Right lobe of liver (tissue), 6 donors: ENCODE measurements at regions not wholly inside any gene's neighbourhood (a gene's known extent, or its start where the extent isn't known, plus 50 kb on each side); places are given as distances from the start of the nearest gene placed in this dataset.

Source experiments
- ATAC-seq, 4 donors: fragments of 200-7000 bp; cut with Tn5 transposase; one replicate each; pipeline ENCODE4 v1.9.1; 2020; ENCODE audit warnings: mild to moderate bottlenecking in 4 of 4, moderate library complexity in 4 of 4
- DNase-seq, 3 donors: peaks; one replicate each; pipeline ENCODE4 v3.0.0-alpha.2; 2020
- H3K27ac ChIP-seq, 3 donors: fragments of 200-600 bp; one replicate each; pipeline ENCODE4 v1.8.0; 2022
- H3K27me3 ChIP-seq, 2 donors: fragments of 200-600 bp; one replicate each; pipeline ENCODE4 v1.8.0; 2022
- H3K36me3 ChIP-seq, 4 donors: fragments of 200-600 bp; sonication (generic) in 1 of 4; one replicate each; pipeline versions ENCODE4 v1.5.1 to v1.8.0; 2017 to 2022; ENCODE audit warnings: control low read depth in 1 of 4
- H3K4me1 ChIP-seq, 4 donors: fragments of 200-600 bp; sonication (generic) in 1 of 4; one replicate each; pipeline versions ENCODE4 v1.5.1 to v1.8.0; 2017 to 2022; ENCODE audit warnings: control low read depth in 1 of 4
- H3K4me3 ChIP-seq, 3 donors: fragments of 200-600 bp; one replicate each; pipeline ENCODE4 v1.8.0; 2022
- H3K9me3 ChIP-seq, 4 donors: fragments of 200-600 bp; sonication (generic) in 1 of 4; one replicate each; pipeline versions ENCODE4 v1.5.1 to v1.8.0; 2017 to 2022; ENCODE audit warnings: control low read depth in 1 of 4
- POLR2A ChIP-seq: fragments of 450-650 bp; IDR thresholded peaks from one replicate; pipeline ENCODE4 v1.6.1; 2017; ENCODE audit warnings: antibody characterized with exemption, mild to moderate bottlenecking
- WGBS: methylation state at CpG from one replicate; pipeline ENCODE4 v1.1.6; 2018; ENCODE audit warnings: low coverage, low lambda C conversion rate; ENCODE audit not compliant: insufficient coverage; ENCODE audit errors: missing lambda C conversion rate; 5-methylcytosine and 5-hydroxymethylcytosine counted together
- intact Hi-C, 2 donors: fragments of 100-400 bp; cut with DNase I; formaldehyde crosslinking; loops; one replicate each; pipeline versions ENCODE4 v1.11.2 to v1.14.1; 2022
- TF ChIP-seq, protein P1 (sequence below), 4 donors: fragments of 200-600 bp in 3 of 4; fragments of 450-650 bp in 1 of 4; IDR thresholded peaks; one replicate each; pipeline versions ENCODE4 v1.5.1 to v1.8.0; 2016 to 2022; ENCODE audit warnings: antibody characterized with exemption in 4 of 4, mild to moderate bottlenecking in 2 of 4
- donor health status: DM: no; HTN: yes; CAD: no.
- donor health status: DM: no; HTN: no; CAD: no.
- donor health status: DM: no; HTN: no; CAD: no.
- donor health status: DM: no; HTN: yes; CAD: no.
- donor health status: DM: no; HTN: yes; CAD: no.

- intact Hi-C loops, result no loop called here
- H3K36me3 ChIP-seq, result no peaks in the 10 kb centered on the region
- WGBS, result 74% methylated on average over 2 of the region's 2 CpGs
- H3K4me3 ChIP-seq, result no peak overlapping the region
- TF ChIP-seq, protein P1, sequence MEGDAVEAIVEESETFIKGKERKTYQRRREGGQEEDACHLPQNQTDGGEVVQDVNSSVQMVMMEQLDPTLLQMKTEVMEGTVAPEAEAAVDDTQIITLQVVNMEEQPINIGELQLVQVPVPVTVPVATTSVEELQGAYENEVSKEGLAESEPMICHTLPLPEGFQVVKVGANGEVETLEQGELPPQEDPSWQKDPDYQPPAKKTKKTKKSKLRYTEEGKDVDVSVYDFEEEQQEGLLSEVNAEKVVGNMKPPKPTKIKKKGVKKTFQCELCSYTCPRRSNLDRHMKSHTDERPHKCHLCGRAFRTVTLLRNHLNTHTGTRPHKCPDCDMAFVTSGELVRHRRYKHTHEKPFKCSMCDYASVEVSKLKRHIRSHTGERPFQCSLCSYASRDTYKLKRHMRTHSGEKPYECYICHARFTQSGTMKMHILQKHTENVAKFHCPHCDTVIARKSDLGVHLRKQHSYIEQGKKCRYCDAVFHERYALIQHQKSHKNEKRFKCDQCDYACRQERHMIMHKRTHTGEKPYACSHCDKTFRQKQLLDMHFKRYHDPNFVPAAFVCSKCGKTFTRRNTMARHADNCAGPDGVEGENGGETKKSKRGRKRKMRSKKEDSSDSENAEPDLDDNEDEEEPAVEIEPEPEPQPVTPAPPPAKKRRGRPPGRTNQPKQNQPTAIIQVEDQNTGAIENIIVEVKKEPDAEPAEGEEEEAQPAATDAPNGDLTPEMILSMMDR (IDR thresholded peaks at IDR 0.05), result no peak
- no peak for TF ChIP-seq POLR2A
- H3K27ac ChIP-seq, result no peak overlapping the region
- H3K27me3 ChIP-seq, result no peaks in the 10 kb centered on the region
- ATAC-seq, result no peak
- DNase-seq, result no peak
- no peaks in the 10 kb centered on the region for H3K9me3 ChIP-seq
- H3K4me1 ChIP-seq, result peaks cover 0 to 18% (median 3%) of the 10 kb centered on the region in 4 donors
These were observed 299.0 kb upstream of the GADL1 start for GRCh38 chr3:31193429-31193828.

DNA sequence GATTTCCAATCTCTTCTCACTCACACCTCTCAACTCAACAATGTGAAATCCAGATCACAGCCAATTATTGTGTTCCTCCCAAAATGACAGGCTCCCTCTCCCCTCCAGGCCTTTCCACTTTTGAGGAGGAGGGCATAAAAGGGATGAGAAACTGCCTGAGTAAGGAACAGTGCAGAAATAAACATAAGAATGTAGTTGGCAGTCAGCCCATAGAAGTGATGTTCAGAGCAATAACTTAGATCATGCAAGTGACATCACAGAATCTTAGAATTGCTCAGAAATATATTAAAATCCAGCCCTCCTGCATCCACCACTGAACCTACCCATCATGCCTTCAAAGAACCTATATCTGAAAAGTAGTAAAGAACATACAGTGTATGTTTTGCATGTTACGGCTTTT lies 299.4 kb upstream of the GADL1 start:
- no peaks in the 10 kb centered on the region for H3K27me3 ChIP-seq
- TF ChIP-seq POLR2A, result no peak
- TF ChIP-seq, protein P1 (IDR thresholded peaks at IDR 0.05), result no peak
- no peaks in the 10 kb centered on the region for H3K36me3 ChIP-seq
- H3K9me3 ChIP-seq, result no peaks in the 10 kb centered on the region
- 86% methylated on average over 1 of the region's 1 CpG for WGBS
- H3K4me1 ChIP-seq, result peaks cover 0 to 22% (median 4%) of the 10 kb centered on the region in 4 donors
- H3K4me3 ChIP-seq, result no peak overlapping the region
- DNase-seq, result no peak
- no peak for ATAC-seq
- H3K27ac ChIP-seq, result no peak overlapping the region
- intact Hi-C loops, result no loop called here

- Histone ChIP-seq H3K9me3 (no peaks in the 10 kb centered on the region), H3K27ac (no peak overlapping the region), H3K4me1 (peaks cover 0 to 19% (median 4%) of the 10 kb centered on the region in 4 donors), H3K36me3 (no peaks in the 10 kb centered on the region), H3K27me3 (no peaks in the 10 kb centered on the region), H3K4me3 (no peak overlapping the region)
- intact Hi-C loops, result no loop called here
- TF ChIP-seq, protein P1 (IDR thresholded peaks at IDR 0.05), result no peak
- no peak for TF ChIP-seq POLR2A
- ATAC-seq (no peak), DNase-seq (no peak)
These were observed 301.8 kb upstream of the GADL1 start for GRCh38 chr3:31196261-31196660.

DNA sequence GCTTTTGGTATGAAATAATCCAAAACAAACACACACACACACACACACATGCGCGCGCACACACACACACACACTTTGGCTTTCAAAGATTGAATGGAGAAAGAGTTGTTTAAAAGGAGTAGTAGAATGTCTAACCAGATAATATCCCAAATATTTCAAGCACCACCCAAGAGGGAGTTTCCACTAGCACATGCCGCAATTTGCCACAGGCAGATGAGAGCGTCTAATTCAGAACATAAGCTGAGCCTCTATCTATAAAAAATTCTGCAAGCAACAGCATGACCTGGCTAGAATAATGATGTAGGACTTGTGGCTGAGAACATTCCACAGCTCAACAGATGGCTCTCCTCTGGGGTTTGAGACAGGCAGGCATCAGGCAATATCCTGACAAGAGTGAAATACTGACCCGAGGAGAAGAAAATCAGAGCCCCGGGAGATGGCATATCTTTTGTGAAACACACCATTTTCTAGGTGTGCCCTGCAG lies 302.5 kb upstream of the GADL1 start:
- Histone ChIP-seq H3K4me3 (no peak overlapping the region), H3K27ac (no peak overlapping the region), H3K36me3 (no peaks in the 10 kb centered on the region), H3K27me3 (no peaks in the 10 kb centered on the region), H3K9me3 (no peaks in the 10 kb centered on the region), H3K4me1 (peaks cover 0 to 18% (median 4%) of the 10 kb centered on the region in 4 donors)
- DNase-seq (no peak), ATAC-seq (no peak)
- TF ChIP-seq POLR2A, result no peak
- TF ChIP-seq, protein P1 (IDR thresholded peaks at IDR 0.05), result no peak
- intact Hi-C loops, result no loop called here
- 67% methylated on average over 7 of the region's 7 CpGs for WGBS

DNA sequence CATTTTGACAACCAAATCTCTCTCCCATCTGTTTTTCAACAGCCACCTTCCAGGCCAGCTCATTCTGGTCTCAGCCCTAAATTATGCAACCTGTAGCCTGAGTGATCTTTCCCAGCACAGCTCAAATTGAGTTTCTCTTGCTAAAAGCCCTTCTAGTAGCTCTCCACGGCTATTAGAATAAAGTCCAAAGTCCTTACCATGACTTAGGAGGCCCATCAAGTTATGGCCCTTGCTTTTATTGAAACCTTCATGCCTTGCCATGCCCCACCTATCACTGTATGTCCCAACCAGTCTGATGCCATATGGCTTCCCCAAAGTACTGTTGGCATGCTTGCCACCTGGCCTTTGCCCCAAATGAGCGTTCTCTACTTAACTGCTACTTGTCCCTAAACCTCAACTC lies 303.5 kb upstream of the GADL1 start:
- H3K27me3 ChIP-seq, result no peaks in the 10 kb centered on the region
- WGBS, result 37% methylated on average over 2 of the region's 2 CpGs
- DNase-seq (no peak), ATAC-seq (peak; percentile 71 to 88 (median 80))
- no peak overlapping the region for H3K4me3 ChIP-seq
- H3K4me1 ChIP-seq, result peaks cover 0 to 18% (median 4%) of the 10 kb centered on the region in 4 donors
- intact Hi-C loops, result no loop called here
- peak overlapping the region in 2 of 3 donors; percentile 4 to 17 for H3K27ac ChIP-seq
- no peaks in the 10 kb centered on the region for H3K36me3 ChIP-seq
- H3K9me3 ChIP-seq, result no peaks in the 10 kb centered on the region
- TF ChIP-seq, protein P1 (IDR thresholded peaks at IDR 0.05), result no peak
- no peak for TF ChIP-seq POLR2A
